SK-N-SH treated with all-trans-retinoic acid at 6 μM for 48 hours (cell line): ENCODE measurements at regions not wholly inside any gene's neighbourhood (a gene's known extent, or its start where the extent isn't known, plus 50 kb on each side); places are given as distances from the start of the nearest gene placed in this dataset.
"Not testable (repeated sequence)": the region's sequence is repeated elsewhere in the genome, so short reads cannot be mapped to it uniquely, and the experiment has no call there.

Source experiments
- ATAC-seq: fragments of 200-7000 bp; cut with Tn5 transposase; 3 replicates; pipeline ENCODE4 v1.9.1; 2020; ENCODE audit warnings: mild to moderate bottlenecking, moderate library complexity
- ARNTL ChIP-seq: fragments of 450-650 bp; formaldehyde crosslinking; IDR thresholded peaks from 2 replicates; pipeline ENCODE4 v1.5.0; 2020; ENCODE audit warnings: low read depth, mild to moderate bottlenecking, moderate library complexity, borderline replicate concordance
- CREB5 ChIP-seq: fragments of 250-450 bp; sonication (Bioruptor Pico); IDR thresholded peaks from 2 replicates; pipeline ENCODE4 v1.5.1; 2020; ENCODE audit warnings: low read depth, mild to moderate bottlenecking, moderate library complexity
- CSRNP3 ChIP-seq: fragments of 250-450 bp; sonication (Bioruptor Pico); IDR thresholded peaks from 2 replicates; pipeline ENCODE4 v1.5.1; 2021; ENCODE audit warnings: mild to moderate bottlenecking, moderate library complexity
- ESRRG ChIP-seq: fragments of 250-450 bp; sonication (Bioruptor Pico); IDR thresholded peaks from 2 replicates; pipeline ENCODE4 v1.6.1; 2021; ENCODE audit warnings: mild to moderate bottlenecking
- GLIS3 ChIP-seq: fragments of 250-450 bp; sonication (Bioruptor Pico); IDR thresholded peaks from 2 replicates; pipeline ENCODE4 v1.5.0; 2020; ENCODE audit warnings: mild to moderate bottlenecking, moderate library complexity
- ISL1 ChIP-seq: fragments of 250-450 bp; sonication (Bioruptor Pico); IDR thresholded peaks from 2 replicates; pipeline ENCODE4 v2.1.2; 2022; ENCODE audit warnings: mild to moderate bottlenecking, moderate library complexity
- OSR1 ChIP-seq: fragments of 250-450 bp; sonication (Bioruptor Pico); IDR thresholded peaks from 2 replicates; pipeline ENCODE4 v1.8.0; 2022; ENCODE audit warnings: moderate library complexity, mild to moderate bottlenecking, inconsistent platforms
- PATZ1 ChIP-seq: fragments of 250-450 bp; sonication (Bioruptor Pico); IDR thresholded peaks from 2 replicates; pipeline ENCODE4 v1.8.0; 2020; ENCODE audit warnings: mild to moderate bottlenecking, moderate library complexity, borderline replicate concordance
- POU6F1 ChIP-seq: fragments of 250-450 bp; sonication (Bioruptor Pico); IDR thresholded peaks from 2 replicates; pipeline ENCODE4 v1.8.0; 2021; ENCODE audit warnings: low read depth, mild to moderate bottlenecking, moderate library complexity, borderline replicate concordance
- PPARA ChIP-seq: fragments of 250-450 bp; sonication (Bioruptor Pico); IDR thresholded peaks from 2 replicates; pipeline ENCODE4 v1.5.0; 2020; ENCODE audit warnings: mild to moderate bottlenecking, borderline replicate concordance
- RARB ChIP-seq: fragments of 250-450 bp; sonication (Bioruptor Pico); IDR thresholded peaks from 2 replicates; pipeline ENCODE4 v1.8.0; 2021; ENCODE audit warnings: mild to moderate bottlenecking, moderate library complexity
- SNAI2 ChIP-seq: fragments of 250-450 bp; sonication (Bioruptor Pico); IDR thresholded peaks from 2 replicates; pipeline ENCODE4 v1.5.0; 2020; ENCODE audit warnings: mild to moderate bottlenecking, moderate library complexity
- TCF4 ChIP-seq: fragments of 250-450 bp; sonication (Bioruptor Pico); IDR thresholded peaks from 2 replicates; pipeline ENCODE4 v1.8.0; 2021; ENCODE audit warnings: mild to moderate bottlenecking, moderate library complexity, borderline replicate concordance
- TOX ChIP-seq: fragments of 250-450 bp; sonication (Bioruptor Pico); IDR thresholded peaks from 2 replicates; pipeline ENCODE4 v1.8.0; 2021; ENCODE audit warnings: mild to moderate bottlenecking, moderate library complexity, borderline replicate concordance
- TSHZ2 ChIP-seq: fragments of 250-450 bp; sonication (Bioruptor Pico); IDR thresholded peaks from 2 replicates; pipeline ENCODE4 v1.5.0; 2020; ENCODE audit warnings: mild to moderate bottlenecking, moderate library complexity
- ZFP3 ChIP-seq: fragments of 250-450 bp; sonication (Bioruptor Pico); IDR thresholded peaks from 2 replicates; pipeline ENCODE4 v1.5.0; 2020; ENCODE audit warnings: mild to moderate bottlenecking, moderate library complexity
- ZFP30 ChIP-seq: fragments of 450-650 bp; formaldehyde crosslinking; IDR thresholded peaks from 2 replicates; pipeline ENCODE4 v1.5.0; 2022; ENCODE audit warnings: mild to moderate bottlenecking, moderate library complexity
- ZNF565 ChIP-seq: fragments of 450-650 bp; formaldehyde crosslinking; conservative IDR thresholded peaks from 2 replicates; pipeline ENCODE4 v1.5.0; 2020; ENCODE audit warnings: low read depth, mild to moderate bottlenecking, moderate library complexity
- ZNF70 ChIP-seq: fragments of 450-650 bp; formaldehyde crosslinking; IDR thresholded peaks from 2 replicates; pipeline ENCODE4 v1.5.0; 2020; ENCODE audit warnings: mild to moderate bottlenecking, moderate library complexity
- ZNF8 ChIP-seq: fragments of 450-650 bp; formaldehyde crosslinking; IDR thresholded peaks from 2 replicates; pipeline ENCODE4 v1.5.0; 2020; ENCODE audit warnings: mild to moderate bottlenecking, moderate library complexity

GRCh38 chr11:38824573-38824972, 2226.5 kb upstream of the RAG2 start:
- ATAC-seq = no peak
- TF ChIP-seq ZNF565 (CRISPR knock-in tag) (no peak), OSR1 (CRISPR knock-in tag) (no peak), ZNF8 (CRISPR knock-in tag) (no peak)

GRCh38 chr11:38821786-38822185, 2223.8 kb upstream of the RAG2 start:
- ATAC-seq = not testable (repeated sequence)

- TF ChIP-seq TCF4 (CRISPR knock-in tag) = no peak
- no peak for TF ChIP-seq ZFP3 (CRISPR knock-in tag)
- no peak for TF ChIP-seq SNAI2 (CRISPR knock-in tag)
- TF ChIP-seq GLIS3 (CRISPR knock-in tag) = no peak
- no peak for TF ChIP-seq CREB5 (CRISPR knock-in tag)
- no peak for TF ChIP-seq PPARA (CRISPR knock-in tag)
- TF ChIP-seq ARNTL (CRISPR knock-in tag) = no peak
- no peak for TF ChIP-seq ESRRG (CRISPR knock-in tag)
- TF ChIP-seq TOX (CRISPR knock-in tag) = no peak
- TF ChIP-seq ZNF8 (CRISPR knock-in tag) = no peak
- TF ChIP-seq RARB = no peak
- TF ChIP-seq ZFP30 (CRISPR knock-in tag) = no peak
- TF ChIP-seq POU6F1 (CRISPR knock-in tag) = no peak
- TF ChIP-seq ZNF70 (CRISPR knock-in tag) = no peak
- TF ChIP-seq CSRNP3 (CRISPR knock-in tag) = no peak
- no peak for ATAC-seq
These were observed 2221.9 kb upstream of the RAG2 start for GRCh38 chr11:38819981-38820380.

- ATAC-seq = peak; percentile 65
- TF ChIP-seq GLIS3 (CRISPR knock-in tag) (no peak), ISL1 (CRISPR knock-in tag) (no peak), ZNF8 (CRISPR knock-in tag) (no peak), POU6F1 (CRISPR knock-in tag) (no peak), CREB5 (CRISPR knock-in tag) (no peak), TSHZ2 (CRISPR knock-in tag) (no peak), SNAI2 (CRISPR knock-in tag) (no peak), CSRNP3 (CRISPR knock-in tag) (no peak), ZFP3 (CRISPR knock-in tag) (no peak), PATZ1 (CRISPR knock-in tag) (no peak), RARB (no peak), ESRRG (CRISPR knock-in tag) (no peak), ARNTL (CRISPR knock-in tag) (no peak)
These were observed 2220.7 kb upstream of the RAG2 start for GRCh38 chr11:38818720-38819119.
